ENCODE measurements at regions not wholly inside any gene's neighbourhood (a gene's known extent, or its start where the extent isn't known, plus 50 kb on each side); places are given as distances from the start of the nearest gene placed in this dataset.

- DNase-seq = no peak
Observed at GRCh38 chr14:104521816-104522745, 57.5 kb upstream of the C14orf180 start.

- DNase-seq = no peak
Observed at GRCh38 chr14:104522926-104523545, 56.5 kb upstream of the C14orf180 start.

DNA sequence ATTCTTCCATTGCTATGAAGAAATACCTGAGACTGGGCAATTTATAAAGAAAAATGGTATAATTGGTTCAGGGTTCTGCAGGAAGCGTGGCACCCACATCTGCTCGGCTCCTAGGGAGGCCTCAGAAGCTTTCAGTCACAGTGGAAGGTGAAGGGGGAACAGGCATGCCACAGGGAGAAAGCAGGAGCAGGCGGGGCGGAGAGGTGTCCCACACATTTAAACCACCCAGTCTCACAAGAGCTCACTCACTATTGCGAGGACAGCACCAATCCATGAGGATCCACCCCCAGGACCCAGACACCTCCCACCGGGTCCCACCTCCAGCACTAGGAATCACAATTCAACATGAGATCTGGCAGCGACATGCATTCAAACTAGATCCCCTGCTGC lies 56.0 kb upstream of the C14orf180 start:
- no peak for DNase-seq

DNA sequence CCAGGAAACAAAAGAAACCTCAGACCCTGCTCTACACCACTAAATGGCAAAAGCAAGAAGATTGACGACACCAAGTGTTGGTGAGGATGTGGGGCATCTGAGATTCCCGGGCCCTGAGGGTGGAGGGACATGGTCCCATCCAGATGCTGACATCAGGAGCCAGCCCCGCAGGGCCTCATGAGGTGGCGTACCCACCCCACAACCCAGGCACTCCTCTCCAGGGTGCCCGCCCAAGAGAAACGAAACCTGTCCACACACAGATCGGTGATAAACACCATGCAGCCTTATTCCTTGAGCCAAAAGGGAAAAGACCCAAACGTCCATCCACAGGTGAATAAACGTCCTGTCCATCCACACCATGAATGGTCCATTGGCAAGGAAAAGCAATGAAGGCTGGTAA lies 54.8 kb upstream of the C14orf180 start:
- no peak for DNase-seq

DNA sequence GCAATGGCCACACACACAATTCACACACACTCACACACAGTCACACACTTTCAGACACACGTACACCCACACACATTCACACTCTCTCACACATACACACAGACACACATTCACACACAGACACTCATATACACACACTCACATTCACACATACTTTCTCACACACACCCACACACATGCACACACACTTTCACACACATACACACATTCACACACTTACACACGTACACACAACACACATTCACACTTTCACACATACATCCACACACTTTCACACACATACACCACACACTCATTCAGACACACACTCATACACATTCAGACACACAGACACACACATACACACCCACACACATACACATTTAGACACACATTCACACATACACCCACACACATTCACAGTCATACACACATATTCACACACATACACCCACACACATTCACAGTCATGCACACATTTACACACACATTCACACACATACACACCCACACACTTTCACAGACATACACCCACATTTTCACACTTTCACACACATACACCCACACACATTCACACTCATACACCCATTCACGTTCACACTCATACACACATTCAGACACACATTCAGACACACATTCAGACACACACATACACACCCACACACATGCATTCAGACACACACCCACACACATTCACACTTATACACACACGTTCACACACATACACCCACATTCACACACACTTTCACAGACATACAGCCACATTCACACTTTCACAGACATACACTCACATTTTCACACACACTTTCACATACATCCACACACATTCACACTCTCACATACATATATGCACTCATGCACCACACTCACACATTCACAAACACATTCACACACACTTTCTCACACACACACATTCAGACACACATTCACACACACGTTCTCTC lies 52.6 kb upstream of the C14orf180 start:
- no peak for DNase-seq

DNA sequence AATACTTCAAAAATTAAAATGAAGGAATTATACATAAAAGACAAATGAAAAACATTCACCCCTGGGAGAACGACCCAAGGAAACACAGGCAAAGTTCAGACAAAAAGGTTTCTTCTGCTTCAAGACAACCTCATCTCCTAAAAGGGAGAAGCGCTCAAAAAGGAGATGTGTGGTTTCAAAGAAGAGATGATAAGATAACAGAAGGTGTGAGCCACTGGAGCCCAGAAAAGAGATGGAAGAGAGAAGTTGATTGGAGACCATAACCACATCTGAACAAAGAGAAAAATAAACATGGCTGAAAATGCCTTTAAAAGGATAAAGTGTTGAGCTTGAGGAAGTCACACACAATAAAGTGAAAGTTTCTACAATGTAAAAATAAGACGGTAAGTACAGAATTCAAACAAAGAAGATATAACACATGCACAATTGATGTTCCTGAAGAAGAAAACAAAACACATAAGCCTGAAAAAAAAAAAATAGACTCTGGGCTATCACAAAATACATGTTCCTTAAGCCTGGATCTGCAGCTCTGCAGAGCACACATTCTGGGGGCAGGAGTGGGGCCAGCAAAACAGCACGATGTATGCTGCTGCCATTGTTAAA lies 51.6 kb upstream of the C14orf180 start:
- no peak for DNase-seq

GRCh38 chr14:104528496-104528895 lies 51.1 kb upstream of the C14orf180 start:
- DNase-seq = no peak

All from activated CD4-positive, alpha-beta T cell treated with anti-CD3 and anti-CD28 coated beads for 48 hours (primary cell).